ENCODE measurements at regions not wholly inside any gene's neighbourhood (a gene's known extent, or its start where the extent isn't known, plus 50 kb on each side); places are given as distances from the start of the nearest gene placed in this dataset.

- no peak for TF ChIP-seq CTCF (conservative IDR thresholded peaks at IDR 0.05)
- no peak for TF ChIP-seq EZH2 (IDR thresholded peaks at IDR 0.05; ENCODE audit: low read depth)
These were observed 86.5 kb downstream of the ADRA2C start for GRCh38 chr4:3852711-3853110.

Measured in PC-9 (cell line).